ENCODE measurements at regions not wholly inside any gene's neighbourhood (a gene's known extent, or its start where the extent isn't known, plus 50 kb on each side); places are given as distances from the start of the nearest gene placed in this dataset.

- Histone ChIP-seq H3K27me3 (ENCODE audit: insufficient read depth, poor library complexity, severe bottlenecking) (peaks cover 6% of the 10 kb centered on the region), H3K27ac (ENCODE audit: poor library complexity, severe bottlenecking) (no peak overlapping the region), H3K4me3 (ENCODE audit: severe bottlenecking) (no peak overlapping the region), H3K9me3 (ENCODE audit: severe bottlenecking) (no peaks in the 10 kb centered on the region), H3K4me1 (ENCODE audit: insufficient read depth, poor library complexity, severe bottlenecking) (peaks cover 8% of the 10 kb centered on the region), H3K36me3 (ENCODE audit: low read depth) (no peaks in the 10 kb centered on the region)
- no peak for DNase-seq (ENCODE audit: low spot score)
- TF ChIP-seq CTCF (IDR thresholded peaks at IDR 0.05; ENCODE audit: poor library complexity, severe bottlenecking): no peak
- no peak for ATAC-seq (ENCODE audit: low read depth)
Measured at GRCh38 chr16:73233329-73233765, 185.4 kb upstream of the ZFHX3 start.

DNA sequence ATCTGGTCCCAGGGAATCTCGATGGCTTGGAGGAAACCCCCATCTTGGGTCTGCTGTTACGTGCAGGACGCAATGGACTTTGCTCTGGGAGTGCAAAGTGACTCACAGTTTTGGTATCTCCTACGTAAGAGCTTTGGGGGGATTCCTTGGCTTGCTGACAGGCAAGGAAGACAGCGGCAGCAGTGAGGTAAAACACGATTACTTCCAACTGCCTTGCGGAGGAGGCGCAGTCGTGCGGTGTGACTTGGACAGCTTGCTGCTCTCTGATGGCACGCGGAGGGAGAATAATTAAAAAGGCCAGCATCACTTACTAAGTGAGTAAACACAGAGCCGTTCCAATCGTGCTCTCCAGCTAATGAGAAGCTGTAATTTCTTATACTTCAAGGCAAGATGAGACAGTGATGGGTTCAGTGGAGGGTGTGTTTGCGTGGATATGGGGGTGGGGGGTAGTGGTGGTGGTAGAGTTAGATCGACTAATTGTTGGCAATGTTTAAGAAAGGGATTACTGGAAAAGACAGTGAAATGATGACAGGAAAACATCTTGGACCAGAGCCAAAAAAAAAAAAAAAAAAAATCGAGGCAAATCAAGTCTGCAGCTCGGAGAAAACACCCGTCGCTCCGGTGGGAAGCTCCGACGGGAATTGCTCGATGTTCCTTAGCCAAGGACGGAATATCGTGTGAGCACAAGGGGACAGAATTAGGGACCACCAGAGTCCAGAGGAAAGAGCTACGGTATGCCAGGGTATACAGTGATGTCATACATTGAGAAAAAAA is 184.8 kb upstream of the ZFHX3 start:
- no peak overlapping the region for H3K4me3 ChIP-seq (ENCODE audit: severe bottlenecking)

DNA sequence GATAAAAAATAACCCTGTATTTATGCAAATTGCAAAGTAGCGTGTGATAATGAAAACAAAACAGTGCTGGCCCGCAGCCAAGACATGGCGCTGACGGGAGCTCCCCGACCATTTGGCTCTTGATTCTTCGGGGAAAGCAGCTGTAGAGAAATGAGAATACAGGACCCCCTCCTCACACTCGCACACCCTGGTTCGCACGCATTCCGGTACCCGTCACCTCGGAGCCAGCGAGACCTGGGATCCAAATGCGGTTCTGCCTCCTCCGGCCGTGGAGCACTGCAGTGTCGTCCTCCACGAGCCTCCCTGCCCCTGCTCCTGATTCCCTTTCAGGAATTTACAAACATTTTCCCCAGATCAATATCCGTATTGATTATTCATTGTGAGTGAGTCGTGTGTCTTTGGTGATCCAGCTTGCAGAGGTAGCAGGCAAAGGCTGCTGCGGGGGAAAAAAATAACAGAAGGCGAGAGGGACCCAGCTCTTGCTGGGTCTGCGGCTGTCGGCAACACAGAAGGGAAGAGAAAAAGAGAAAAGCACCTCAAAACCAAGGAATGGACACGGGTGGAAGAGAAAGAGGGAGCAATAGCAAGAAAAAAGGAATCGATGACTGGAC is 184.1 kb upstream of the ZFHX3 start:
- Histone ChIP-seq H3K4me3 (ENCODE audit: severe bottlenecking) (no peak overlapping the region), H3K4me1 (ENCODE audit: insufficient read depth, poor library complexity, severe bottlenecking) (peaks cover 8% of the 10 kb centered on the region), H3K27me3 (ENCODE audit: insufficient read depth, poor library complexity, severe bottlenecking) (peaks cover 6% of the 10 kb centered on the region), H3K36me3 (ENCODE audit: low read depth) (no peaks in the 10 kb centered on the region), H3K9me3 (ENCODE audit: severe bottlenecking) (no peaks in the 10 kb centered on the region), H3K27ac (ENCODE audit: poor library complexity, severe bottlenecking) (no peak overlapping the region)
- DNase-seq (ENCODE audit: low spot score) (no peak), ATAC-seq (ENCODE audit: low read depth) (no peak)
- TF ChIP-seq CTCF (IDR thresholded peaks at IDR 0.05; ENCODE audit: poor library complexity, severe bottlenecking): no peak

More for the DNA sequence above, 184.8 kb upstream of the ZFHX3 start:
- H3K27ac ChIP-seq (ENCODE audit: poor library complexity, severe bottlenecking): no peak overlapping the region
- DNase-seq (ENCODE audit: low spot score) (no peak), ATAC-seq (ENCODE audit: low read depth) (peak; percentile 62)
- no peak for TF ChIP-seq CTCF (IDR thresholded peaks at IDR 0.05; ENCODE audit: poor library complexity, severe bottlenecking)
- H3K27me3 ChIP-seq (ENCODE audit: insufficient read depth, poor library complexity, severe bottlenecking): peaks cover 6% of the 10 kb centered on the region
- peaks cover 8% of the 10 kb centered on the region for H3K4me1 ChIP-seq (ENCODE audit: insufficient read depth, poor library complexity, severe bottlenecking)
- no peaks in the 10 kb centered on the region for H3K36me3 ChIP-seq (ENCODE audit: low read depth)
- no peaks in the 10 kb centered on the region for H3K9me3 ChIP-seq (ENCODE audit: severe bottlenecking)

- ATAC-seq (ENCODE audit: low read depth): no peak
- H3K36me3 ChIP-seq (ENCODE audit: low read depth): no peaks in the 10 kb centered on the region
- H3K4me1 ChIP-seq (ENCODE audit: insufficient read depth, poor library complexity, severe bottlenecking): peaks cover 8% of the 10 kb centered on the region
- H3K27me3 ChIP-seq (ENCODE audit: insufficient read depth, poor library complexity, severe bottlenecking): peaks cover 6% of the 10 kb centered on the region
- H3K27ac ChIP-seq (ENCODE audit: poor library complexity, severe bottlenecking): no peak overlapping the region
- no peak overlapping the region for H3K4me3 ChIP-seq (ENCODE audit: severe bottlenecking)
- no peak for DNase-seq (ENCODE audit: low spot score)
- TF ChIP-seq CTCF (IDR thresholded peaks at IDR 0.05; ENCODE audit: poor library complexity, severe bottlenecking): no peak
- no peaks in the 10 kb centered on the region for H3K9me3 ChIP-seq (ENCODE audit: severe bottlenecking)
Measured at GRCh38 chr16:73231379-73231778, 183.5 kb upstream of the ZFHX3 start.

GRCh38 chr16:73230651-73231050 is 182.7 kb upstream of the ZFHX3 start:
- no peak for ATAC-seq (ENCODE audit: low read depth)

More at GRCh38 chr16:73230651-73231050, 182.7 kb upstream of the ZFHX3 start:
- H3K4me3 ChIP-seq (ENCODE audit: severe bottlenecking): no peak overlapping the region
- no peak for TF ChIP-seq CTCF (IDR thresholded peaks at IDR 0.05; ENCODE audit: poor library complexity, severe bottlenecking)
- no peak overlapping the region for H3K27ac ChIP-seq (ENCODE audit: poor library complexity, severe bottlenecking)
- H3K9me3 ChIP-seq (ENCODE audit: severe bottlenecking): no peaks in the 10 kb centered on the region
- peaks cover 6% of the 10 kb centered on the region for H3K27me3 ChIP-seq (ENCODE audit: insufficient read depth, poor library complexity, severe bottlenecking)
- peaks cover 8% of the 10 kb centered on the region for H3K4me1 ChIP-seq (ENCODE audit: insufficient read depth, poor library complexity, severe bottlenecking)
- no peaks in the 10 kb centered on the region for H3K36me3 ChIP-seq (ENCODE audit: low read depth)
- DNase-seq (ENCODE audit: low spot score): no peak
